GM06990 (cell line): ENCODE measurements at regions not wholly inside any gene's neighbourhood (a gene's known extent, or its start where the extent isn't known, plus 50 kb on each side); places are given as distances from the start of the nearest gene placed in this dataset.

Experiments used
- DNase-seq: peaks from one replicate; pipeline ENCODE4 v3.0.0-alpha.2; 2011; ENCODE audit not compliant: insufficient read length; ENCODE audit errors: extremely low read depth
- H3K27me3 ChIP-seq: replicated peaks from 2 replicates; pipeline ENCODE4 v1.6.0; 2011; ENCODE audit warnings: low read length; ENCODE audit not compliant: control insufficient read depth, insufficient read depth
- H3K36me3 ChIP-seq: 2 replicates; pipeline ENCODE4 v1.5.1; 2011; ENCODE audit warnings: low read length; ENCODE audit not compliant: control insufficient read depth, insufficient read depth
- H3K4me3 ChIP-seq: replicated peaks from 2 replicates; pipeline ENCODE4 v1.5.1; 2011; ENCODE audit warnings: low read depth, mild to moderate bottlenecking, control low read depth, low read length
- CTCF ChIP-seq: IDR thresholded peaks from 2 replicates; pipeline ENCODE4 v1.5.1; 2011; ENCODE audit warnings: low read length, control low read depth, mild to moderate bottlenecking, inconsistent platforms; ENCODE audit not compliant: insufficient read depth, poor library complexity, severe bottlenecking

- H3K36me3 ChIP-seq, result no peaks in the 10 kb centered on the region
- no peak for TF ChIP-seq CTCF
- no peak for DNase-seq
- no peaks in the 10 kb centered on the region; the same call in 1 of the 2 replicates for H3K27me3 ChIP-seq
- no peak overlapping the region for H3K4me3 ChIP-seq
These were observed 268.2 kb downstream of the PCNX1 start for GRCh38 chr14:71175491-71175890.

GRCh38 chr14:71179066-71179465 is 271.8 kb downstream of the PCNX1 start:
- H3K36me3 ChIP-seq, result no peaks in the 10 kb centered on the region
- H3K27me3 ChIP-seq, result no peaks in the 10 kb centered on the region; the same call in 1 of the 2 replicates
- no peak for TF ChIP-seq CTCF
- DNase-seq, result no peak
- H3K4me3 ChIP-seq, result no peak overlapping the region

GRCh38 chr14:71180397-71180796 is 273.1 kb downstream of the PCNX1 start:
- TF ChIP-seq CTCF, result no peak
- Histone ChIP-seq H3K27me3 (no peaks in the 10 kb centered on the region; the same call in 1 of the 2 replicates), H3K36me3 (no peaks in the 10 kb centered on the region), H3K4me3 (no peak overlapping the region)
- no peak for DNase-seq

- H3K36me3 ChIP-seq, result no peaks in the 10 kb centered on the region
- no peaks in the 10 kb centered on the region; the same call in 1 of the 2 replicates for H3K27me3 ChIP-seq
- no peak for TF ChIP-seq CTCF
- DNase-seq, result no peak
- H3K4me3 ChIP-seq, result no peak overlapping the region
These were observed 274.1 kb downstream of the PCNX1 start for GRCh38 chr14:71181215-71182003.

GRCh38 chr14:71183876-71184689 is 276.8 kb downstream of the PCNX1 start:
- no peaks in the 10 kb centered on the region for H3K36me3 ChIP-seq
- no peak for DNase-seq
- no peaks in the 10 kb centered on the region; the same call in 1 of the 2 replicates for H3K27me3 ChIP-seq
- no peak for TF ChIP-seq CTCF
- no peak overlapping the region for H3K4me3 ChIP-seq
